OCI-LY7 (cell line): ENCODE measurements at regions not wholly inside any gene's neighbourhood (a gene's known extent, or its start where the extent isn't known, plus 50 kb on each side); places are given as distances from the start of the nearest gene placed in this dataset.
A peak's percentile ranks its signal among the peaks of the same experiment; 100 is the strongest.

Experiments
- EZH2phosphoT487 ChIP-seq: fragments of 200-600 bp; sonication (generic); IDR thresholded peaks from 2 replicates; pipeline ENCODE4 v1.6.1; 2018; ENCODE audit warnings: low read depth, borderline replicate concordance, mild to moderate bottlenecking, mixed run types, antibody characterized with exemption, low read length, moderate library complexity, mixed read lengths
- TF ChIP-seq, protein P1 (sequence below): fragments of 200-600 bp; sonication (generic); conservative IDR thresholded peaks from 2 replicates; pipeline ENCODE4 v1.5.1; 2014; ENCODE audit warnings: mild to moderate bottlenecking, antibody characterized with exemption, low read length, moderate library complexity, mixed read lengths

- TF ChIP-seq, protein P1, sequence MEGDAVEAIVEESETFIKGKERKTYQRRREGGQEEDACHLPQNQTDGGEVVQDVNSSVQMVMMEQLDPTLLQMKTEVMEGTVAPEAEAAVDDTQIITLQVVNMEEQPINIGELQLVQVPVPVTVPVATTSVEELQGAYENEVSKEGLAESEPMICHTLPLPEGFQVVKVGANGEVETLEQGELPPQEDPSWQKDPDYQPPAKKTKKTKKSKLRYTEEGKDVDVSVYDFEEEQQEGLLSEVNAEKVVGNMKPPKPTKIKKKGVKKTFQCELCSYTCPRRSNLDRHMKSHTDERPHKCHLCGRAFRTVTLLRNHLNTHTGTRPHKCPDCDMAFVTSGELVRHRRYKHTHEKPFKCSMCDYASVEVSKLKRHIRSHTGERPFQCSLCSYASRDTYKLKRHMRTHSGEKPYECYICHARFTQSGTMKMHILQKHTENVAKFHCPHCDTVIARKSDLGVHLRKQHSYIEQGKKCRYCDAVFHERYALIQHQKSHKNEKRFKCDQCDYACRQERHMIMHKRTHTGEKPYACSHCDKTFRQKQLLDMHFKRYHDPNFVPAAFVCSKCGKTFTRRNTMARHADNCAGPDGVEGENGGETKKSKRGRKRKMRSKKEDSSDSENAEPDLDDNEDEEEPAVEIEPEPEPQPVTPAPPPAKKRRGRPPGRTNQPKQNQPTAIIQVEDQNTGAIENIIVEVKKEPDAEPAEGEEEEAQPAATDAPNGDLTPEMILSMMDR = peak; percentile 88
- TF ChIP-seq EZH2phosphoT487 = no peak
Observed at GRCh38 chr10:58952747-58953466, 223.5 kb upstream of the PHYHIPL start.
